HCT116 (cell line): ENCODE measurements at regions not wholly inside any gene's neighbourhood (a gene's known extent, or its start where the extent isn't known, plus 50 kb on each side); places are given as distances from the start of the nearest gene placed in this dataset.

Source experiments
- ATAC-seq: fragments of 200-7000 bp; cut with Tn5 transposase; 2 replicates; pipeline ENCODE4 v1.9.1; 2020; ENCODE audit warnings: mild to moderate bottlenecking, moderate library complexity
- BruUV-seq: library from RNA; stranded (reverse); fragments of 400-500 nt; replicated peaks from 2 replicates; lab custom pipeline; 2021; lab: Mats Ljungman, UMichigan
- CTCF ChIA-PET: fragments of 300-600 bp; sonication (Branson Sonifier 250); formaldehyde crosslinking; loops from one replicate; lab custom pipeline; 2021; ENCODE audit warnings: antibody characterized with exemption; lab: Charles Lee
- POLR2A ChIA-PET: fragments of 300-600, 350-600 bp; sonication (Branson Sonifier 250); formaldehyde crosslinking; loops from one replicate; lab custom pipeline; 2021; ENCODE audit warnings: antibody characterized with exemption; lab: Charles Lee
- RAD21 ChIA-PET, 2 experiments: fragments of 300-600 bp; sonication (Branson Sonifier 250); formaldehyde crosslinking; loops; one replicate each; lab custom pipeline; 2023; ENCODE audit warnings: low total read pairs in 2 of 2; ENCODE audit not compliant: uncharacterized antibody in 2 of 2, unreplicated experiment in 2 of 2, low non-redundant PET in 1 of 2; lab: Charles Lee
- DNase-seq: peaks from one replicate; pipeline ENCODE4 v3.0.0-alpha.2; 2010; ENCODE audit warnings: low read depth, low spot score
- H2AFZ ChIP-seq: fragments of 200-600 bp; shearing (Covaris generic), sonication (generic); 2 replicates; pipeline ENCODE4 v1.6.1; 2017; ENCODE audit warnings: low read depth, mixed run types, mixed read lengths, antibody characterized with exemption, low read length; ENCODE audit not compliant: poor library complexity, severe bottlenecking
- H3K27ac ChIP-seq: 2 replicates; pipeline ENCODE4 v1.5.1; 2012; ENCODE audit warnings: low read depth, low read length
- H3K27me3 ChIP-seq: fragments of 200-600 bp; sonication (generic); 2 replicates; pipeline ENCODE4 v1.6.1; 2016; ENCODE audit warnings: mixed run types, low read length, mixed read lengths; ENCODE audit not compliant: insufficient read depth
- H3K36me3 ChIP-seq, 2 experiments: fragments of 200-500 bp in 1 of 2; fragments of 200-600 bp in 1 of 2; sonication (Bioruptor generic) in 1 of 2; sonication (generic) in 1 of 2; 2 replicates each; pipeline versions ENCODE4 v1.5.1 to v1.6.1; 2014 to 2016; ENCODE audit warnings: low read length in 2 of 2, inconsistent platforms in 1 of 2, mixed read lengths in 1 of 2, mixed run types in 1 of 2; ENCODE audit not compliant: insufficient read depth in 2 of 2, control insufficient read depth in 1 of 2
- H3K4me1 ChIP-seq, 2 experiments: fragments of 200-600 bp in 1 of 2; sonication (generic) in 1 of 2; 2 replicates each; pipeline versions ENCODE4 v1.5.1 to v1.6.1; 2012 to 2017; ENCODE audit warnings: low read length in 2 of 2, inconsistent platforms in 1 of 2, mild to moderate bottlenecking in 1 of 2, mixed read lengths in 1 of 2, mixed run types in 1 of 2, moderate library complexity in 1 of 2; ENCODE audit not compliant: insufficient read depth in 2 of 2, control insufficient read depth in 1 of 2
- H3K4me2 ChIP-seq: fragments of 200-600 bp; sonication (generic); 2 replicates; pipeline ENCODE4 v1.6.1; 2017; ENCODE audit warnings: mixed run types, low read length, mixed read lengths
- H3K4me3 ChIP-seq, 2 experiments: fragments of 200-600 bp in 1 of 2; sonication (generic) in 1 of 2; replicated peaks in 1 of 2; 2 replicates each; pipeline ENCODE4 v1.5.1; 2011 to 2016; ENCODE audit warnings: low read length in 2 of 2, control low read depth in 1 of 2, low read depth in 1 of 2, mild to moderate bottlenecking in 1 of 2, mixed read lengths in 1 of 2, mixed run types in 1 of 2
- H3K79me2 ChIP-seq: fragments of 200-600 bp; sonication (generic); 2 replicates; pipeline ENCODE4 v1.6.1; 2017; ENCODE audit warnings: mild to moderate bottlenecking, mixed run types, low read length, moderate library complexity, mixed read lengths; ENCODE audit not compliant: insufficient read depth
- H3K9ac ChIP-seq: fragments of 200-600 bp; sonication (generic); 2 replicates; pipeline ENCODE4 v1.6.1; 2016; ENCODE audit warnings: low read length, mixed read lengths
- H3K9me2 ChIP-seq: fragments of 200-600 bp; sonication (generic), shearing (Covaris generic); 2 replicates; pipeline ENCODE4 v1.6.1; 2017; ENCODE audit warnings: mixed run types, mild to moderate bottlenecking, moderate library complexity; ENCODE audit not compliant: insufficient read depth
- H3K9me3 ChIP-seq, 2 experiments: fragments of 200-500 bp in 1 of 2; fragments of 200-600 bp in 1 of 2; sonication (Bioruptor generic) in 1 of 2; sonication (generic) in 1 of 2; 2 replicates each; pipeline ENCODE4 v1.6.1; 2014 to 2017; ENCODE audit warnings: low read length in 2 of 2, mixed read lengths in 2 of 2, inconsistent platforms in 1 of 2, low read depth in 1 of 2, mild to moderate bottlenecking in 1 of 2, mixed run types in 1 of 2, moderate library complexity in 1 of 2; ENCODE audit not compliant: control insufficient read depth in 1 of 2, insufficient read depth in 1 of 2
- H4K20me1 ChIP-seq: fragments of 200-600 bp; sonication (generic), shearing (Covaris generic); 2 replicates; pipeline ENCODE4 v1.6.1; 2017; ENCODE audit warnings: mixed run types, mild to moderate bottlenecking, moderate library complexity; ENCODE audit not compliant: insufficient read depth
- CEBPB ChIP-seq: IDR thresholded peaks from 2 replicates; pipeline ENCODE4 v1.6.1; 2012; ENCODE audit warnings: low read depth
- CTCF ChIP-seq, 3 experiments: fragments of 200-600 bp in 1 of 3; sonication (generic) in 1 of 3; IDR thresholded peaks in 2 of 3; conservative IDR thresholded peaks in 1 of 3; 2 replicates each; pipeline ENCODE4 v1.5.1; 2012 to 2017; ENCODE audit warnings: low read depth in 2 of 3, low read length in 2 of 3, antibody characterized with exemption in 1 of 3, borderline replicate concordance in 1 of 3, control low read depth in 1 of 3, mild to moderate bottlenecking in 1 of 3, mixed read lengths in 1 of 3, mixed run types in 1 of 3, moderate library complexity in 1 of 3; ENCODE audit not compliant: insufficient read depth in 1 of 3
- ELF1 ChIP-seq: IDR thresholded peaks from 2 replicates; pipeline ENCODE4 v1.6.1; 2012; ENCODE audit warnings: low read depth, borderline replicate concordance
- EZH2 ChIP-seq: fragments of 200-600 bp; sonication (generic); IDR thresholded peaks from 2 replicates; pipeline ENCODE4 v1.6.1; 2017; ENCODE audit warnings: antibody characterized with exemption, mixed run types
- EZH2phosphoT487 ChIP-seq: fragments of 200-600 bp; IDR thresholded peaks from 2 replicates; pipeline ENCODE4 v1.6.1; 2018; ENCODE audit warnings: antibody characterized with exemption, borderline replicate concordance
- POLR2AphosphoS5 ChIP-seq: IDR thresholded peaks from 2 replicates; pipeline ENCODE4 v1.6.1; 2011; ENCODE audit warnings: mild to moderate bottlenecking, low read depth, low read length, moderate library complexity
- SP1 ChIP-seq: IDR thresholded peaks from 2 replicates; pipeline ENCODE4 v1.6.1; 2012; ENCODE audit warnings: low read depth
- SRF ChIP-seq: IDR thresholded peaks from 2 replicates; pipeline ENCODE4 v1.6.1; 2012; ENCODE audit warnings: low read depth
- TCF7L2 ChIP-seq: IDR thresholded peaks from 2 replicates; pipeline ENCODE4 v1.7.0; 2011; ENCODE audit warnings: borderline replicate concordance, inconsistent platforms; ENCODE audit not compliant: insufficient read depth, insufficient read length; ENCODE audit errors: extremely low read depth
- ZBTB33 ChIP-seq: IDR thresholded peaks from 2 replicates; pipeline ENCODE4 v1.6.1; 2011; ENCODE audit warnings: mild to moderate bottlenecking, low read length, moderate library complexity; ENCODE audit not compliant: insufficient replicate concordance; ENCODE audit errors: extremely low read depth
- ZFX ChIP-seq: fragments of 450-650 bp; IDR thresholded peaks from 2 replicates; pipeline ENCODE4 v1.6.1; 2017
- ZNF274 ChIP-seq: fragments of 200-500 bp; sonication (Bioruptor generic); IDR thresholded peaks from 2 replicates; pipeline ENCODE4 v1.6.1; 2014; ENCODE audit warnings: mild to moderate bottlenecking, low read depth, low read length, inconsistent platforms
- intact Hi-C: fragments of 100-400 bp; cut with micrococcal nuclease; formaldehyde crosslinking; loops from 2 replicates; pipeline ENCODE4 v1.10.0; 2022

GRCh38 chr9:78428640-78429039 lies 131.7 kb downstream of the PSAT1 start:
- CTCF ChIA-PET = no interaction called here
- H3K4me3 ChIP-seq = no peak overlapping the region
- no TSS peak for BruUV-seq

GRCh38 chr9:78430387-78430786 lies 133.5 kb downstream of the PSAT1 start:
- ATAC-seq = no peak
- H3K27ac ChIP-seq = no peak overlapping the region
- no peak for DNase-seq
- H3K4me1 ChIP-seq = no peaks in the 10 kb centered on the region
- peaks cover 3% of the 10 kb centered on the region; the same call in 1 of the 2 replicates for H3K27me3 ChIP-seq
- H3K9me3 ChIP-seq = no peaks in the 10 kb centered on the region
- H3K36me3 ChIP-seq = no peaks in the 10 kb centered on the region
- H3K4me2 ChIP-seq = no peak overlapping the region
- no peak overlapping the region for H3K4me3 ChIP-seq
- ChIA-PET POLR2A (no interaction called here), RAD21 (no interaction called here), CTCF (no interaction called here)
- no peaks in the 10 kb centered on the region for H4K20me1 ChIP-seq
- BruUV-seq = no TSS peak
- H3K9ac ChIP-seq = no peak overlapping the region
- no peaks in the 10 kb centered on the region for H3K79me2 ChIP-seq
- no peaks in the 10 kb centered on the region for H3K9me2 ChIP-seq
- intact Hi-C loops = loop anchor here (10.0 kb wide), 1 partner anchor 274 kb away; no protein-coding TSS in a partner anchor
- no peak overlapping the region for H2AFZ ChIP-seq
- no peak for TF ChIP-seq POLR2AphosphoS5
- TF ChIP-seq CTCF (IDR thresholded peaks at IDR 0.05 in 2 of 3, conservative IDR thresholded peaks at IDR 0.05 in 1 of 3; ENCODE audit: borderline replicate concordance in 1 of 3, insufficient read depth in 1 of 3, low read depth in 2 of 3, low read length in 2 of 3) = no peak
- TF ChIP-seq ZBTB33 = no peak
- no peak for TF ChIP-seq SP1
- no peak for TF ChIP-seq ZNF274
- no peak for TF ChIP-seq ZFX
- TF ChIP-seq EZH2 = no peak
- TF ChIP-seq ELF1 = no peak

More at GRCh38 chr9:78428640-78429039, 131.7 kb downstream of the PSAT1 start:
- ATAC-seq (no peak), DNase-seq (no peak)
- Histone ChIP-seq H3K4me1 (no peaks in the 10 kb centered on the region), H3K79me2 (no peaks in the 10 kb centered on the region), H3K9me3 (no peaks in the 10 kb centered on the region), H3K9ac (no peak overlapping the region), H3K9me2 (no peaks in the 10 kb centered on the region), H2AFZ (no peak overlapping the region), H3K27me3 (no peaks in the 10 kb centered on the region), H4K20me1 (no peaks in the 10 kb centered on the region), H3K36me3 (no peaks in the 10 kb centered on the region), H3K27ac (no peak overlapping the region), H3K4me2 (no peak overlapping the region)
- TF ChIP-seq CEBPB (no peak), ZBTB33 (no peak), EZH2phosphoT487 (no peak), SP1 (no peak), ELF1 (no peak), EZH2 (no peak), TCF7L2 (no peak), SRF (no peak), ZFX (no peak)
- POLR2A ChIA-PET = no interaction called here
- intact Hi-C loops = no loop called here
- RAD21 ChIA-PET = no interaction called here
